ENCODE measurements at regions not wholly inside any gene's neighbourhood (a gene's known extent, or its start where the extent isn't known, plus 50 kb on each side); places are given as distances from the start of the nearest gene placed in this dataset.

DNA sequence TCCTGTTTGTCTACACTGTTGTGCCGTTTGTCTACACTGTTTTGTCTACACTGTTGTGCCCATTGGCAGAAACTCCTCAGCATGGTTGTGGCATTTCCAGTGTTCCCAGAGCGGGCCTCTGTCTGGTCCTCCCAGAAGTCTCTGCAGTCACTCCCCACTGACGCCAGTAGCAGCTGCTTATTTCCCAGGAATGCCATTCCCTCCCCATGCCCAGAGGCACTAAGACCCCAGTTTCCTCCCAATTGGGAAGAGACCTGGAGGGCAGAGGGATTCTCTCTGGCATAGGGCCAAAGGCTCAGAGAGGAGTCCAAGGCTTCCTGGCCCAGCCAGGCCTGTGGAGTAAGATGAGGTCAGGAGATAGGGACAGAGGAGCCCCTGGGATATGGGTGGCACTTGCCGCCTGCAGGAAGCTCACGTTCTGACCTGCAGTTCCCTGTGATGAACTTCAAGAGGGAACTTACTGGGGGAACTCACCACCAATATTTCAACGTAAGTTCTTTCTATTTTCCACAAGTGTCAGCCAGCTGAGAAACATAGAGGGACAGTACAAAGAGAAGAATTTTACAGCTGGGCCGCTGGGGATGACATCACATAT lies 69.1 kb downstream of the TNFAIP2 start:
- no peak for TF ChIP-seq POLR2AphosphoS5 (IDR thresholded peaks at IDR 0.05)
- TF ChIP-seq, protein P1, sequence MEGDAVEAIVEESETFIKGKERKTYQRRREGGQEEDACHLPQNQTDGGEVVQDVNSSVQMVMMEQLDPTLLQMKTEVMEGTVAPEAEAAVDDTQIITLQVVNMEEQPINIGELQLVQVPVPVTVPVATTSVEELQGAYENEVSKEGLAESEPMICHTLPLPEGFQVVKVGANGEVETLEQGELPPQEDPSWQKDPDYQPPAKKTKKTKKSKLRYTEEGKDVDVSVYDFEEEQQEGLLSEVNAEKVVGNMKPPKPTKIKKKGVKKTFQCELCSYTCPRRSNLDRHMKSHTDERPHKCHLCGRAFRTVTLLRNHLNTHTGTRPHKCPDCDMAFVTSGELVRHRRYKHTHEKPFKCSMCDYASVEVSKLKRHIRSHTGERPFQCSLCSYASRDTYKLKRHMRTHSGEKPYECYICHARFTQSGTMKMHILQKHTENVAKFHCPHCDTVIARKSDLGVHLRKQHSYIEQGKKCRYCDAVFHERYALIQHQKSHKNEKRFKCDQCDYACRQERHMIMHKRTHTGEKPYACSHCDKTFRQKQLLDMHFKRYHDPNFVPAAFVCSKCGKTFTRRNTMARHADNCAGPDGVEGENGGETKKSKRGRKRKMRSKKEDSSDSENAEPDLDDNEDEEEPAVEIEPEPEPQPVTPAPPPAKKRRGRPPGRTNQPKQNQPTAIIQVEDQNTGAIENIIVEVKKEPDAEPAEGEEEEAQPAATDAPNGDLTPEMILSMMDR (IDR thresholded peaks at IDR 0.05) = no peak
- no peak for TF ChIP-seq POLR2A (IDR thresholded peaks at IDR 0.05)
